ENCODE measurements at regions not wholly inside any gene's neighbourhood (a gene's known extent, or its start where the extent isn't known, plus 50 kb on each side); places are given as distances from the start of the nearest gene placed in this dataset.

GRCh38 chr1:38213646-38214434 lies 167.2 kb upstream of the POU3F1 start:
- TF ChIP-seq SIN3A (IDR thresholded peaks at IDR 0.05; ENCODE audit: borderline replicate concordance, insufficient read depth, low read length) (no peak), TAF1 (IDR thresholded peaks at IDR 0.05; ENCODE audit: borderline replicate concordance, insufficient read depth, low read length) (no peak), REST (IDR thresholded peaks at IDR 0.05; ENCODE audit: insufficient read depth in 1 of 2, low read depth in 2 of 2, low read length in 2 of 2) (no peak), FOXP2 (optimal IDR thresholded peaks at IDR 0.05; ENCODE audit: borderline replicate concordance, extremely low read depth, extremely low read length, insufficient read depth) (no peak), POLR2AphosphoS5 (IDR thresholded peaks at IDR 0.05; ENCODE audit: low read depth, low read length) (no peak)

- TF ChIP-seq POLR2AphosphoS5 (IDR thresholded peaks at IDR 0.05; ENCODE audit: low read depth, low read length) (no peak), SIN3A (IDR thresholded peaks at IDR 0.05; ENCODE audit: borderline replicate concordance, insufficient read depth, low read length) (no peak), REST (IDR thresholded peaks at IDR 0.05; ENCODE audit: insufficient read depth in 1 of 2, low read depth in 2 of 2, low read length in 2 of 2) (no peak), TAF1 (IDR thresholded peaks at IDR 0.05; ENCODE audit: borderline replicate concordance, insufficient read depth, low read length) (no peak), FOXP2 (optimal IDR thresholded peaks at IDR 0.05; ENCODE audit: borderline replicate concordance, extremely low read depth, extremely low read length, insufficient read depth) (no peak)
Observed at GRCh38 chr1:38210895-38211177, 164.2 kb upstream of the POU3F1 start.

GRCh38 chr1:38210021-38210894 lies 163.7 kb upstream of the POU3F1 start:
- TF ChIP-seq POLR2AphosphoS5 (IDR thresholded peaks at IDR 0.05; ENCODE audit: low read depth, low read length) (no peak), TAF1 (IDR thresholded peaks at IDR 0.05; ENCODE audit: borderline replicate concordance, insufficient read depth, low read length) (no peak), FOXP2 (optimal IDR thresholded peaks at IDR 0.05; ENCODE audit: borderline replicate concordance, extremely low read depth, extremely low read length, insufficient read depth) (no peak), SIN3A (IDR thresholded peaks at IDR 0.05; ENCODE audit: borderline replicate concordance, insufficient read depth, low read length) (no peak), REST (IDR thresholded peaks at IDR 0.05; ENCODE audit: insufficient read depth in 1 of 2, low read depth in 2 of 2, low read length in 2 of 2) (no peak)

- no peak for TF ChIP-seq FOXP2 (optimal IDR thresholded peaks at IDR 0.05; ENCODE audit: borderline replicate concordance, extremely low read depth, extremely low read length, insufficient read depth)
- no peak for TF ChIP-seq TAF1 (IDR thresholded peaks at IDR 0.05; ENCODE audit: borderline replicate concordance, insufficient read depth, low read length)
- TF ChIP-seq REST (IDR thresholded peaks at IDR 0.05; ENCODE audit: insufficient read depth in 1 of 2, low read depth in 2 of 2, low read length in 2 of 2), result no peak
- TF ChIP-seq POLR2AphosphoS5 (IDR thresholded peaks at IDR 0.05; ENCODE audit: low read depth, low read length), result no peak
- TF ChIP-seq SIN3A (IDR thresholded peaks at IDR 0.05; ENCODE audit: borderline replicate concordance, insufficient read depth, low read length), result no peak
Observed at GRCh38 chr1:38208716-38209632, 162.4 kb upstream of the POU3F1 start.

Measured in PFSK-1 (cell line).